OCI-LY7 (cell line): ENCODE measurements at regions not wholly inside any gene's neighbourhood (a gene's known extent, or its start where the extent isn't known, plus 50 kb on each side); places are given as distances from the start of the nearest gene placed in this dataset.

Source experiments
- BruUV-seq: library from RNA; stranded (reverse); fragments of 400-500 nt; replicated peaks from 2 replicates; lab custom pipeline; 2021; lab: Mats Ljungman, UMichigan
- CTCF ChIA-PET: fragments of 300-600 bp; sonication (Branson Sonifier 250); formaldehyde crosslinking; loops from one replicate; lab custom pipeline; 2022; ENCODE audit warnings: antibody characterized with exemption; ENCODE audit not compliant: unreplicated experiment; lab: Charles Lee
- POLR2A ChIA-PET: fragments of 300-600 bp; sonication (Branson Sonifier 250); formaldehyde crosslinking; loops from one replicate; lab custom pipeline; 2022; ENCODE audit warnings: antibody characterized with exemption; lab: Charles Lee
- DNase-seq: peaks from one replicate; pipeline ENCODE4 v3.0.0-alpha.2; 2015; ENCODE audit warnings: low spot score
- H2AFZ ChIP-seq: fragments of 200-600 bp; sonication (generic), shearing (Covaris generic); 2 replicates; pipeline ENCODE4 v1.6.1; 2014; ENCODE audit warnings: mild to moderate bottlenecking, antibody characterized with exemption, low read length, moderate library complexity
- H3K27ac ChIP-seq: fragments of 200-600 bp; sonication (generic); 2 replicates; pipeline ENCODE4 v1.5.1; 2014; ENCODE audit warnings: mixed run types, low read depth, mild to moderate bottlenecking, moderate library complexity, low read length, inconsistent platforms; ENCODE audit not compliant: poor library complexity, severe bottlenecking
- H3K36me3 ChIP-seq: fragments of 200-600 bp; sonication (generic); 2 replicates; pipeline ENCODE4 v1.6.1; 2014; ENCODE audit warnings: mild to moderate bottlenecking, antibody characterized with exemption, low read length, moderate library complexity, mixed read lengths; ENCODE audit not compliant: insufficient read depth
- H3K4me1 ChIP-seq: fragments of 200-600 bp; sonication (generic); 2 replicates; pipeline ENCODE4 v1.5.1; 2014; ENCODE audit warnings: mild to moderate bottlenecking, low read length; ENCODE audit not compliant: insufficient read depth, poor library complexity, severe bottlenecking
- H3K4me2 ChIP-seq: fragments of 200-600 bp; sonication (generic); 2 replicates; pipeline ENCODE4 v1.6.1; 2014; ENCODE audit warnings: mild to moderate bottlenecking, low read length
- H3K4me3 ChIP-seq: fragments of 200-600 bp; sonication (generic); 2 replicates; pipeline ENCODE4 v1.5.1; 2014; ENCODE audit warnings: mild to moderate bottlenecking, low read depth, low read length; ENCODE audit not compliant: poor library complexity, severe bottlenecking
- H3K79me2 ChIP-seq: fragments of 200-600 bp; sonication (generic); 2 replicates; pipeline ENCODE4 v1.6.1; 2016; ENCODE audit warnings: low read depth, mild to moderate bottlenecking, low read length, moderate library complexity, mixed read lengths; ENCODE audit not compliant: insufficient read depth
- H3K9me2 ChIP-seq: fragments of 200-600 bp; sonication (generic); 2 replicates; pipeline ENCODE4 v1.6.1; 2016; ENCODE audit warnings: mild to moderate bottlenecking, low read length, mixed read lengths; ENCODE audit not compliant: insufficient read depth
- H3K9me3 ChIP-seq: fragments of 200-600 bp; sonication (generic); 2 replicates; pipeline ENCODE4 v1.6.1; 2014; ENCODE audit warnings: mild to moderate bottlenecking, mixed run types, low read length, mixed read lengths
- H4K20me1 ChIP-seq: fragments of 200-600 bp; sonication (generic); 2 replicates; pipeline ENCODE4 v1.6.1; 2014; ENCODE audit warnings: mild to moderate bottlenecking, antibody characterized with exemption, low read length, moderate library complexity, mixed read lengths; ENCODE audit not compliant: insufficient read depth
- EZH2phosphoT487 ChIP-seq: fragments of 200-600 bp; sonication (generic); IDR thresholded peaks from 2 replicates; pipeline ENCODE4 v1.6.1; 2018; ENCODE audit warnings: low read depth, borderline replicate concordance, mild to moderate bottlenecking, mixed run types, antibody characterized with exemption, low read length, moderate library complexity, mixed read lengths
- intact Hi-C: fragments of 100-400 bp; cut with micrococcal nuclease; formaldehyde crosslinking; loops from one replicate; pipeline ENCODE4 v1.10.0; 2022; ENCODE audit not compliant: unreplicated experiment
- TF ChIP-seq, protein P1 (sequence below): fragments of 200-600 bp; sonication (generic); conservative IDR thresholded peaks from 2 replicates; pipeline ENCODE4 v1.5.1; 2014; ENCODE audit warnings: mild to moderate bottlenecking, antibody characterized with exemption, low read length, moderate library complexity, mixed read lengths

DNA sequence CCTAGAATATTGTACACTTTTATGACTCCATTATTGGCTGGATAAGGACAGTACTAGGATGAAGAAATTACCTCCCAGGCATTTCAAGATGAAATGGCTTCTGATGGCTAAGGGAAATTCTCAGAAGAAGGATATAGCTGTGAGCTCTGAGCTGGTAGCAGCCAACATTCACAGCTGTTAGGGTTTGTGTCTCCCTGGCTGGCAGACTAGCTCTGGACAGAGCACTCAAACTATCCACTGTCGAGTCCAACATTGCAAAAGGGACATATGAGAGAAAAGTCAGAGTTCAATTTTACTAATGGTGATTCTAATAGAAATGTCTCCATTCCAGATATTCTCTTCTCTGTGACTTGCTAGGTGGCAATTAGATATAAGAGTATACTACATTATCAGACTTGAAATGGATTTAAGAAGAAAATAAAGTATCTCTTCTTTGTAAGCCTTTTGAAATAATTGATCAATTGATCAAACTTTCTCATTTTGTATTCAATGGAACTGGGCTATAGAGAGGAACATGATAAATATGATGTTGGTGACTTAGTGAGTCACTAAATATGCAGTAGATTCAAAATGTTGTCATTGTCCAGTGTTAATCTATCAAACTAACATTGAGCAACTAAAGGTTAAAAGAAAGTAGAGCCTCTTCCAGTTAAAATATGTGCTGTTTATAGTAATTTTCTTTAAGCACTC, 1920.3 kb downstream of the SUCLG1 start:
- Histone ChIP-seq H3K4me1 (no peaks in the 10 kb centered on the region), H3K4me3 (no peak overlapping the region), H3K79me2 (no peaks in the 10 kb centered on the region), H4K20me1 (no peaks in the 10 kb centered on the region), H3K27ac (no peak overlapping the region), H3K9me3 (no peaks in the 10 kb centered on the region), H3K9me2 (no peaks in the 10 kb centered on the region), H2AFZ (no peak overlapping the region), H3K36me3 (no peaks in the 10 kb centered on the region), H3K4me2 (no peak overlapping the region)
- intact Hi-C loops: no loop called here
- no peak for TF ChIP-seq EZH2phosphoT487
- TF ChIP-seq, protein P1, sequence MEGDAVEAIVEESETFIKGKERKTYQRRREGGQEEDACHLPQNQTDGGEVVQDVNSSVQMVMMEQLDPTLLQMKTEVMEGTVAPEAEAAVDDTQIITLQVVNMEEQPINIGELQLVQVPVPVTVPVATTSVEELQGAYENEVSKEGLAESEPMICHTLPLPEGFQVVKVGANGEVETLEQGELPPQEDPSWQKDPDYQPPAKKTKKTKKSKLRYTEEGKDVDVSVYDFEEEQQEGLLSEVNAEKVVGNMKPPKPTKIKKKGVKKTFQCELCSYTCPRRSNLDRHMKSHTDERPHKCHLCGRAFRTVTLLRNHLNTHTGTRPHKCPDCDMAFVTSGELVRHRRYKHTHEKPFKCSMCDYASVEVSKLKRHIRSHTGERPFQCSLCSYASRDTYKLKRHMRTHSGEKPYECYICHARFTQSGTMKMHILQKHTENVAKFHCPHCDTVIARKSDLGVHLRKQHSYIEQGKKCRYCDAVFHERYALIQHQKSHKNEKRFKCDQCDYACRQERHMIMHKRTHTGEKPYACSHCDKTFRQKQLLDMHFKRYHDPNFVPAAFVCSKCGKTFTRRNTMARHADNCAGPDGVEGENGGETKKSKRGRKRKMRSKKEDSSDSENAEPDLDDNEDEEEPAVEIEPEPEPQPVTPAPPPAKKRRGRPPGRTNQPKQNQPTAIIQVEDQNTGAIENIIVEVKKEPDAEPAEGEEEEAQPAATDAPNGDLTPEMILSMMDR: no peak
- no TSS peak for BruUV-seq
- no peak for DNase-seq
- POLR2A ChIA-PET: no interaction called here
- CTCF ChIA-PET: no interaction called here

DNA sequence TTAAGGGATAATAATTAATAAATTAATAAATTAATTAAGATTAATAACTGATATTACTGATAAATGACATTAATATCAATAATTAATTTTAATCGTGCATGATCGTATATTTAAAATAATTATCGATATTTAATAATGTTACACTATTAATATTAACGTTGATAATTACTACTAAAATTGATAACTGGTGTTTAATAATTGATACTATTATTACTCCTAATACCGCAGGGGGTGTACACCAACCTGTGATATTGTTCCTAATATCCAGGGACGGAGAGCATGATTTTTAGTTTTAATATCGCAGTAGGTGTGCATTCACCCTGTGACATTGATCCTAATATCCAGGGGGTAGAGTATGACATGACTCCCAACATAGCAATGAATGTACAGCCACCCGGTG, 1930.8 kb downstream of the SUCLG1 start:
- no peak overlapping the region for H3K4me2 ChIP-seq
- H3K79me2 ChIP-seq: no peaks in the 10 kb centered on the region
- no peaks in the 10 kb centered on the region for H3K4me1 ChIP-seq
- no peak for DNase-seq
- H4K20me1 ChIP-seq: no peaks in the 10 kb centered on the region
- no peak overlapping the region for H3K27ac ChIP-seq
- no peak overlapping the region for H3K4me3 ChIP-seq
- no peaks in the 10 kb centered on the region for H3K36me3 ChIP-seq
- no peaks in the 10 kb centered on the region for H3K9me3 ChIP-seq
- no peaks in the 10 kb centered on the region for H3K9me2 ChIP-seq
- TF ChIP-seq, protein P1: no peak
- TF ChIP-seq EZH2phosphoT487: no peak
- H2AFZ ChIP-seq: no peak overlapping the region
- intact Hi-C loops: no loop called here
- no TSS peak for BruUV-seq
- CTCF ChIA-PET: no interaction called here
- POLR2A ChIA-PET: no interaction called here

DNA sequence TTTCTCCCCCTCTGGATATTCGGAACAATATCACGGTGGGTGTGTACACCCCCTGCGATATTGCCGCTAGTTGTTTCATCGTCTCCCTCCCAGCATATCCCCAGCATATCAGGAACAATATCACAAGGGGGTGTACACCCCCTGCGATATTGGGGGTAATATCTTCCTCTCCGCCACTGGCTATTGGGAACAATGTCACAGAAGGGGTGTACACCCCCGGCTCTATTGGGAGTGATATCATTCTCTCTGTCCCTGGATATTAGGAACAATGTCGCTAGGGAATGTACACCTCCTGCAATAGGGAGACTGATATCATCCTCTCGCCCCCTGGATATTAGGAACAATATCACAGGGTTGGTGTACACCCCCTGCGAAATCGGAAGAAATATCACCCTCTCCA, 1932.0 kb downstream of the SUCLG1 start:
- no peaks in the 10 kb centered on the region for H3K36me3 ChIP-seq
- no peak overlapping the region for H3K4me2 ChIP-seq
- H3K9me2 ChIP-seq: no peaks in the 10 kb centered on the region
- no peak for TF ChIP-seq EZH2phosphoT487
- TF ChIP-seq, protein P1: no peak
- ChIA-PET CTCF (no interaction called here), POLR2A (no interaction called here)
- no peaks in the 10 kb centered on the region for H3K9me3 ChIP-seq
- DNase-seq: no peak
- no peak overlapping the region for H3K27ac ChIP-seq
- no peak overlapping the region for H2AFZ ChIP-seq
- BruUV-seq: no TSS peak
- H4K20me1 ChIP-seq: no peaks in the 10 kb centered on the region
- intact Hi-C loops: no loop called here
- no peaks in the 10 kb centered on the region for H3K4me1 ChIP-seq
- no peaks in the 10 kb centered on the region for H3K79me2 ChIP-seq
- H3K4me3 ChIP-seq: no peak overlapping the region
